Immature natural killer cell (primary cell): ENCODE measurements at regions not wholly inside any gene's neighbourhood (a gene's known extent, or its start where the extent isn't known, plus 50 kb on each side); places are given as distances from the start of the nearest gene placed in this dataset.

Source experiments
- DNase-seq, 3 donors: peaks; one replicate each; pipeline ENCODE4 v3.0.0; 2022; ENCODE audit warnings: mixed read lengths in 1 of 3
- H3K27ac Mint-ChIP-seq, 6 donors: one replicate each; pipeline ENCODE4 v1.8.0; 2020; ENCODE audit warnings: mixed read lengths in 6 of 6, mild to moderate bottlenecking in 5 of 6, inconsistent platforms in 4 of 6, moderate library complexity in 3 of 6
- H3K27me3 Mint-ChIP-seq, 3 donors: one replicate each; pipeline ENCODE4 v1.8.0; 2020 to 2021; ENCODE audit warnings: low read depth in 3 of 3, mild to moderate bottlenecking in 3 of 3, mixed read lengths in 3 of 3, moderate library complexity in 3 of 3, inconsistent platforms in 1 of 3
- H3K36me3 Mint-ChIP-seq, 3 donors: one replicate each; pipeline ENCODE4 v1.8.0; 2020; ENCODE audit warnings: mixed read lengths in 3 of 3, inconsistent platforms in 2 of 3, mild to moderate bottlenecking in 2 of 3
- H3K4me1 Mint-ChIP-seq, 2 donors: one replicate each; pipeline ENCODE4 v1.8.0; 2020; ENCODE audit warnings: inconsistent platforms in 2 of 2, mild to moderate bottlenecking in 2 of 2, mixed read lengths in 2 of 2, moderate library complexity in 1 of 2
- H3K4me3 Mint-ChIP-seq, 5 donors: one replicate each; pipeline ENCODE4 v1.8.0; 2020; ENCODE audit warnings: mild to moderate bottlenecking in 5 of 5, mixed read lengths in 5 of 5, inconsistent platforms in 3 of 5, moderate library complexity in 3 of 5
- H3K9me3 Mint-ChIP-seq, 6 donors: one replicate each; pipeline ENCODE4 v1.8.0; 2020; ENCODE audit warnings: mild to moderate bottlenecking in 6 of 6, mixed read lengths in 6 of 6, inconsistent platforms in 4 of 6, moderate library complexity in 3 of 6

- H3K4me1 Mint-ChIP-seq: no peaks in the 10 kb centered on the region
Measured at GRCh38 chr3:103056542-103056941, 621.7 kb downstream of the ZPLD1 start.

GRCh38 chr3:103057003-103057402, 622.2 kb downstream of the ZPLD1 start:
- DNase-seq: no peak
- H3K4me1 Mint-ChIP-seq: no peaks in the 10 kb centered on the region
- no peak overlapping the region for H3K27ac Mint-ChIP-seq
- H3K4me3 Mint-ChIP-seq: no peak overlapping the region
- peaks cover 0 to 2% (median 0%) of the 10 kb centered on the region in 6 donors for H3K9me3 Mint-ChIP-seq
- H3K27me3 Mint-ChIP-seq: peaks cover 0 to 6% (median 2%) of the 10 kb centered on the region in 3 donors
- peaks cover 0 to 5% (median 0%) of the 10 kb centered on the region in 3 donors for H3K36me3 Mint-ChIP-seq

More at GRCh38 chr3:103056542-103056941, 621.7 kb downstream of the ZPLD1 start:
- H3K4me3 Mint-ChIP-seq: no peak overlapping the region
- no peak overlapping the region for H3K27ac Mint-ChIP-seq
- H3K9me3 Mint-ChIP-seq: peaks cover 0 to 1% (median 0%) of the 10 kb centered on the region in 6 donors
- H3K27me3 Mint-ChIP-seq: peaks cover 0 to 6% (median 2%) of the 10 kb centered on the region in 3 donors
- peaks cover 0 to 5% (median 0%) of the 10 kb centered on the region in 3 donors for H3K36me3 Mint-ChIP-seq
- no peak for DNase-seq

- H3K27me3 Mint-ChIP-seq: peaks cover 0 to 6% (median 2%) of the 10 kb centered on the region in 3 donors
- H3K9me3 Mint-ChIP-seq: peaks cover 0 to 2% (median 0%) of the 10 kb centered on the region in 6 donors
- H3K36me3 Mint-ChIP-seq: peaks cover 0 to under 1% (median 0%) of the 10 kb centered on the region in 3 donors
- H3K4me1 Mint-ChIP-seq: no peaks in the 10 kb centered on the region
- no peak overlapping the region for H3K4me3 Mint-ChIP-seq
- no peak overlapping the region for H3K27ac Mint-ChIP-seq
- DNase-seq: no peak
Measured at GRCh38 chr3:103057487-103057886, 622.7 kb downstream of the ZPLD1 start.

GRCh38 chr3:103059432-103059831, 624.6 kb downstream of the ZPLD1 start:
- Mint-ChIP-seq H3K4me3 (no peak overlapping the region), H3K27me3 (peaks cover 0 to 6% (median 2%) of the 10 kb centered on the region in 3 donors), H3K36me3 (no peaks in the 10 kb centered on the region), H3K4me1 (no peaks in the 10 kb centered on the region), H3K27ac (no peak overlapping the region), H3K9me3 (peaks cover 0 to 2% (median 0%) of the 10 kb centered on the region in 6 donors)
- no peak for DNase-seq

- H3K36me3 Mint-ChIP-seq: no peaks in the 10 kb centered on the region
- H3K27ac Mint-ChIP-seq: no peak overlapping the region
- peaks cover 0 to 2% (median 0%) of the 10 kb centered on the region in 6 donors for H3K9me3 Mint-ChIP-seq
- no peaks in the 10 kb centered on the region for H3K4me1 Mint-ChIP-seq
- H3K4me3 Mint-ChIP-seq: no peak overlapping the region
- peaks cover 0 to 6% (median 0%) of the 10 kb centered on the region in 3 donors for H3K27me3 Mint-ChIP-seq
- no peak for DNase-seq
Measured at GRCh38 chr3:103060242-103060641, 625.4 kb downstream of the ZPLD1 start.

GRCh38 chr3:103067963-103068362, 633.1 kb downstream of the ZPLD1 start:
- Mint-ChIP-seq H3K4me3 (no peak overlapping the region), H3K27me3 (peaks cover 0 to 6% (median 2%) of the 10 kb centered on the region in 3 donors), H3K9me3 (no peaks in the 10 kb centered on the region), H3K36me3 (no peaks in the 10 kb centered on the region), H3K27ac (peak overlapping the region in 1 of 6 donors; percentile 53), H3K4me1 (no peaks in the 10 kb centered on the region)
- DNase-seq: no peak

- Mint-ChIP-seq H3K27me3 (peaks cover 0 to 5% (median 0%) of the 10 kb centered on the region in 3 donors), H3K4me3 (no peak overlapping the region), H3K36me3 (no peaks in the 10 kb centered on the region), H3K27ac (no peak overlapping the region), H3K4me1 (no peaks in the 10 kb centered on the region), H3K9me3 (no peaks in the 10 kb centered on the region)
- DNase-seq: no peak
Measured at GRCh38 chr3:103075282-103075681, 640.5 kb downstream of the ZPLD1 start.

GRCh38 chr3:103077910-103078309, 643.1 kb downstream of the ZPLD1 start:
- Mint-ChIP-seq H3K4me3 (no peak overlapping the region), H3K36me3 (no peaks in the 10 kb centered on the region), H3K27me3 (peaks cover 0 to 1% (median 0%) of the 10 kb centered on the region in 3 donors), H3K9me3 (no peaks in the 10 kb centered on the region), H3K4me1 (no peaks in the 10 kb centered on the region), H3K27ac (peak overlapping the region in 1 of 6 donors; percentile 13)
- DNase-seq: no peak

GRCh38 chr3:103082501-103082900, 647.7 kb downstream of the ZPLD1 start:
- Mint-ChIP-seq H3K27ac (no peak overlapping the region), H3K36me3 (no peaks in the 10 kb centered on the region), H3K9me3 (no peaks in the 10 kb centered on the region), H3K4me1 (peaks cover 13 to 14% of the 10 kb centered on the region in 2 donors), H3K27me3 (peaks cover 0 to 1% (median 0%) of the 10 kb centered on the region in 3 donors), H3K4me3 (no peak overlapping the region)
- no peak for DNase-seq

GRCh38 chr3:103083848-103084631, 649.2 kb downstream of the ZPLD1 start:
- H3K27ac Mint-ChIP-seq: peak overlapping the region in 1 of 6 donors; percentile 8
- no peaks in the 10 kb centered on the region for H3K9me3 Mint-ChIP-seq
- no peaks in the 10 kb centered on the region for H3K36me3 Mint-ChIP-seq
- peaks cover 13 to 14% of the 10 kb centered on the region in 2 donors for H3K4me1 Mint-ChIP-seq
- DNase-seq: peak in 1 of 3 donors; percentile 8
- peak overlapping the region in 3 of 5 donors; percentile 33 to 42 (median 36) for H3K4me3 Mint-ChIP-seq
- peaks cover 0 to 1% (median 0%) of the 10 kb centered on the region in 3 donors for H3K27me3 Mint-ChIP-seq

GRCh38 chr3:103085465-103085864, 650.6 kb downstream of the ZPLD1 start:
- H3K36me3 Mint-ChIP-seq: no peaks in the 10 kb centered on the region
- no peaks in the 10 kb centered on the region for H3K9me3 Mint-ChIP-seq
- no peak for DNase-seq
- H3K4me3 Mint-ChIP-seq: no peak overlapping the region
- H3K27me3 Mint-ChIP-seq: no peaks in the 10 kb centered on the region
- H3K4me1 Mint-ChIP-seq: peaks cover 13 to 14% of the 10 kb centered on the region in 2 donors
- peak overlapping the region in 1 of 6 donors; percentile 1 for H3K27ac Mint-ChIP-seq

- no peak for DNase-seq
- Mint-ChIP-seq H3K27me3 (peaks cover 0 to 2% (median 1%) of the 10 kb centered on the region in 3 donors), H3K4me3 (no peak overlapping the region), H3K27ac (no peak overlapping the region), H3K36me3 (no peaks in the 10 kb centered on the region), H3K4me1 (peaks cover 4 to 6% of the 10 kb centered on the region in 2 donors), H3K9me3 (peaks cover 0 to 4% (median 0%) of the 10 kb centered on the region in 6 donors)
Measured at GRCh38 chr3:103089758-103090157, 654.9 kb downstream of the ZPLD1 start.

- Mint-ChIP-seq H3K27me3 (peaks cover 0 to 11% (median 2%) of the 10 kb centered on the region in 3 donors), H3K36me3 (peaks cover 0 to 3% (median 0%) of the 10 kb centered on the region in 3 donors), H3K4me3 (no peak overlapping the region), H3K9me3 (peaks cover 0 to 6% (median 0%) of the 10 kb centered on the region in 6 donors), H3K4me1 (no peaks in the 10 kb centered on the region), H3K27ac (no peak overlapping the region)
- DNase-seq: no peak
Measured at GRCh38 chr3:103105206-103105605, 670.4 kb downstream of the ZPLD1 start.

GRCh38 chr3:103112273-103112672, 677.5 kb downstream of the ZPLD1 start:
- Mint-ChIP-seq H3K27me3 (peaks cover 0 to 4% (median 0%) of the 10 kb centered on the region in 3 donors), H3K9me3 (no peaks in the 10 kb centered on the region), H3K27ac (no peak overlapping the region), H3K4me1 (no peaks in the 10 kb centered on the region), H3K36me3 (no peaks in the 10 kb centered on the region), H3K4me3 (no peak overlapping the region)
- no peak for DNase-seq
